Stimulated activated CD8-positive, alpha-beta memory T cell treated with anti-CD3 and anti-CD28 coated beads, Interleukin-4, amount 100 ng/mL, for 1 hour (primary cell): ENCODE measurements at regions not wholly inside any gene's neighbourhood (a gene's known extent, or its start where the extent isn't known, plus 50 kb on each side); places are given as distances from the start of the nearest gene placed in this dataset.

Experiments
- DNase-seq, 2 donors: peaks; one replicate each; pipeline ENCODE4 v3.0.0-alpha.2; 2020; ENCODE audit warnings: low read depth in 2 of 2, low spot score in 1 of 2

DNA sequence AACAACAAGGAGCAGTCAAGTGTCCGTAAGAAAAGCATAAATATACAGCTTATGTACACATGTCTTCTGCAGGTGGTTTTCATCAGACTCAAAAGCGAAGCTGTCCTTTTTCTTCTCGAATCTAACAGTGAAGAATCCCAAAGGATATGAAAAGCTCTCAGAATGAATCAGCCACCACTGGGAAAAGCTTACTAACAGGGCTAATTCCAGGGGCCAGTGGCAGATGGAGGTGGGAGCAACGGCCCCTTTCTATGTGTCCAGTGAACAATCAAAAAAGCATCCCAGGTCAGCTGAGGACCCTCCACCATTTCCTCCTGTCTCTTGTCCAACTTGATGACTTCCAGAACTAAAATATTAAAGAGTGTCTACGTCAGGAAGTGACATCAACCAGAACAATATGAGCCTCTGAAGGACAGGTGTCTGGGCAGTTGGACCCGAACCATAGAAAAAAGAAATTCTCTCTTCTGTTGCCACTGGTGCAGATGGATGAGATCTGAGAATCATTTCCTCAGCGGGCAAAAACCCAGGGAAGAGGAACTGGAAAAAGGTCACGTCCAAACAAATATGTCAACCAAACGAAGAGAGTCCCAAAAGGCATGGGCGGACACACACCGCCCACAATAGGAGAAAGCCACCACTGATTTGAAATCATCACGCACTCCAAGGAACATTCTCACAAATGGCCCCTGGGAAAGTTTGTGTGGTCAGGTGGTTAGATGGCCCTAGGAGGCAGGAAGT lies 70.4 kb upstream of the TIAM1 start:
- no peak for DNase-seq

DNA sequence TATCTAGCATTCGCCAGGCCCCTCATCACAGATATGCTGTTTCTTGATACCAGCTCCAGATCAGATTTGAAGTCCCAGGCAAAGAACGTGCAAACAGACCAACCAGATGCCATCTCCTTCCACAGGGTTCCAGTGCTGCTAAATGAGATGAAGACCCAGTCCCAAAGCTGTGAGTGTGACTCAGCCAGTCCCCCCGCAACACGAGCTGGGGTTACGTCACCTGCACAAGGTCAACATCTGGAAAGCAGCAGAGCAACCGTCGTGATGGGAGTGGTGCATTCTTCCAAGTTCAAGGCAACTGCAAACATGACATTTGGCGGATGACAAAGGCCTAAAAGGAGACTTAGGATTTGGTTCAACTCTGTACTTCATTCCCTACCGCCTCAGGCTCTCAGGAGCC lies 69.6 kb upstream of the TIAM1 start:
- no peak for DNase-seq

DNA sequence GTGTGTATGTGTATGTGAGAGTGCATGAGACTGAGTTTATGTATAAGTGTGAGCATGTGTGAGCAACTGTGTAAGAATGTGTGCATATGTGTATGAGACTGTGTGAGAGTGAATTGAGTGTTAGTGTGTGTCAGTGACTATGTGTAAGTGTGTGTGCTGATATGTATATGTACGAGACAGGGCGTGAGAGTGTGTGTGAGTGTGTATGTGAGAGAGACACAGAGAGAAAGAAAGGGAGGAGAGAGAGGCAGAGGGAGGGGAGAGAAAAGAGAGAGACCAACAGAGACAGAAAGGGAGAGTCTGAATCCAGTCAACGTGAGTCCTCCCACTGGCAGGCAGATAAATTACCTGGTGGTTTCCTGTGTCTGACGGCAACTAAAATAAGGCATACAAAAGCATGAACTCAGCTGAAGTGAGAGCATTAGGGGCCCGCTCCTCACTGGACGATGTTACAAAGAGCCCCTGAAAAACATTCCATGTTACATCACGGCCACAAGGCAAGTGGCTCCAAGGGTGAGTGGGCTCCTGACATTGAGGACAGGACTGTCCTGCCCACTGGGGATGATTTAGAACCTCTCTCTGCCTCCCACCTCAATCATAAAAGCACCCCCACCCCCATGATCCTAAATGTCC lies 66.6 kb upstream of the TIAM1 start:
- DNase-seq, result no peak

DNA sequence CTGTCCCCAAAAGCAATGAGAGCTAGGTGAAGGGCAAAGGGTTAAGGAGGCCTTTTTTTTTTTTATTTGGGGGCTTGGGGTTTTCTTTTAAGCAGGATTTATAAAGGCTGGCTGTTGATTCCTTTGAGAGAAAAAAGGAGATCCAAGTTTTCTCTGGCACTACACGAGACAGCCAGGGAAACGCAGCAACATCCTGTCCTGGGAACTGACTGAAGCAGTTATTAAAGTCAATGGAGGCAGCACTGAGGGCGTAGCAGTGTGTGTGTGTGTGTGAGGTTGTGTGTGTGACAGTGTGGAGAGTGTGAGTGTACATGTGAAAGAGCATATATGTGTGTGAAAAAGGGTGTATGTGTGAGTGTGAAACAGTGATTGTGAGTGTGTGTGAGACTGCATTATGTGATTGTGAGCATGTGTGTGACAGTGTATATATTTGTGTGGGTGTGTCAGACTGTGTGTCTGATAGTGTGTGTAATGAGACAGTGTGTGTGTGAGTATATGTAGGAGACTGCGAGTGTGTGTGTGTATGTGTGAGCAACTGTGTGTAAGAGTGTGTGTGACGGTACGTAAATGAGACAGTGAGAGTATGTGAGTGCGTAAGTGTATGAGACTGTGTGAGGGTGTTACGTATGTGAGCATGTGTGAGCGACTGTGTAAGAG lies 65.9 kb upstream of the TIAM1 start:
- no peak for DNase-seq

DNA sequence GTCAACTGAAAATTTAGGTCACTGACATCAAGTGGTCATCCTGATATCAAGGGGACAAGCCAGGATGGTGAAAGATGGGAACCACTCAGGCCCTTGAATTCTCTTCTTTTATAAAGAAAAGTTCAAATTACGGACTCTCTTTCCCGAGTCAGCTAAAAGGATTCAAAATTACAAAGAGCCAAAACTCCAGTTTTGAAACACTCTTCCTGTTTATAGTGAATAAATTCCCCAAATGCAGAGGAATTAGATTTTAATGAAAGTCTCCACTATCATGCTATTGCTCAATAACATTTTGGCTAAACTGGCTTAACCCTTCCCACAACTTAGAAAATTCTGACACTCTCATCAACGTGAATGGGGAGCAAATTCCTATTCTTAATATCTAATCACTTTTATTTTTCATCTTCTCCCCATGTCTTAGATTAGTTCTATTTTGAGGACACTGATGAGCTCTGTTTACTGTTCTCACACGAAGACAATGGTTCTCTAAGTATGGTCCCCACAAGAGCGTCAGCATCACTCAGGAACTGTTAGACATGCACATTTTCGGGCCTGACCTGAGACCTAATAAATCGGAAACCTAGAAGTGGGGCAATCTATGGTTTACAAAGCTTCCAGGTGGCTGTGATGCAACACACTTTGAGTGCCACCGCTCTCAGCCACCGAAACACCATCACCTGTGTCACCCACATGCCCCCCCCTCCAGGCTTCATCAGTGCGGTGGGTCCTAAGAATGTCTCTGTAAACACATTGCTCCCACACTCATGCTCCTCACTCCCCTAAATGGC lies 64.4 kb upstream of the TIAM1 start:
- DNase-seq, result no peak

DNA sequence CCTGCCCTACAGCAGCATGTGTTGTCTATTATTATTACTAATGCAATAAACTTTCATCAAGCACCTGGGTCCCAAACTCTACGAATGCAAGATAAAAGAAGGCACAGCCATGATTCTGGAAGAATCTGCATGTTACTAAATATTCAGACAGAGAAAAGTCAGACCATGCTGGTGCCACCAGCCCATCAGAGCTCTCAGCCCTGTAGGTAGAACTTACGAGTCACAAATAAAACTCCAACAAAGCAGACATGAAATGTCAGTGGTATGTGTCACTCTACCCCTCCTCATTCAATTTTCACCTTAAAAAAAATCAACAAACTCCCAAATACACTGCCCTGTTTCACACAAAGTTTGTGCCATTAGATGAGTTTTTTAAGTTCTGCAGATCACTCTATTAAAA lies 62.4 kb upstream of the TIAM1 start:
- DNase-seq, result no peak

DNA sequence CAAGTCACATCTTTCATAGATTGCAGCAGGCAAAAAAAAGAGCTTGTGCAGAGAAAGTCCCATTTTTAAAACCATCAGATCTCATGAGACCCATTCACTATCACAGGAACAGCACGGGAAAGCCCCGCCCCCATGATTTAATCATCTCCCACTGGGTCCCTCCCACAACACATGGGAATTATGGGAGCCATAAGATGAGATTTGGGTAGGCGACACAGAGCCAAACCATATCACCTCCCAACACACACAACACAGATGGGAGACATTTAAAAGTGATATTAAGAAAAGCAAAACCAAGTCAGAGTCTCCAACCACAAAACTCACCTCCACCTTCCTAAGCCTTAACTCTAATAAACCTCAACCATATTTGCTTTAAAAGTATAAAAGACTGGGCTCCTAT lies 61.5 kb upstream of the TIAM1 start:
- no peak for DNase-seq

DNA sequence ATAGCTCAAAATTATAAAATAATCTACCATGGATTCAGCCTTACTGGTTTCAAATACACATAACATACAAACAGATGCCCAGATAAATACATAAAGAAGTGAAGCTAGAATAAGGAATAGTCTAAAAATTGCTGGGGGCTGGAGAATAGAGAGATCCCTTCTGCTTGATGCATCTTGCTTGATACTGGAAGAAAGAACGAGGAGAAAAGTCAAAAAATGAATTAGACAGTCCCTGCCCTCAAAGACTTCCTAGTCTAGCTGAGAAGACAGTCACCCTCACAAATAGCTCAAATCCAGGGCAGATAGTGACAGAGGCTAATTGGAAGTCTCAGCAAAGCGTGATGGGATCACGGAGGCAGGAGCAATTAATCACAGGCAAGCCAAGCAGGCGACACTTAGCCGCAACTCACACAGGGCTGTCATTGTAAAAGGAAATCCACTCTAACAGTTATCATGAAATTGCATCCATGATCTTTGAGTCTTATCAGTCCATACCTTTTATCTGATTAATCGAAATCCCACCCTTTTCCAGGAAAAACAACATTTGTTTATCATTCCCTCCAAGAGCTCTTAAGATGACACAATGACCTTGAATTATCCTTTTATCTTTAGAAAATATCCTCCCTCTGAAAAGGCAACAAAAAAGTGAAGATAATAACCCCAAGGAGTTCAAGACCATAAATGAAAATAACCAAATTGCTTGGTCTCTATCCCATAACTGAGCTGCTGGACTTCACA lies 59.7 kb upstream of the TIAM1 start:
- no peak for DNase-seq

DNA sequence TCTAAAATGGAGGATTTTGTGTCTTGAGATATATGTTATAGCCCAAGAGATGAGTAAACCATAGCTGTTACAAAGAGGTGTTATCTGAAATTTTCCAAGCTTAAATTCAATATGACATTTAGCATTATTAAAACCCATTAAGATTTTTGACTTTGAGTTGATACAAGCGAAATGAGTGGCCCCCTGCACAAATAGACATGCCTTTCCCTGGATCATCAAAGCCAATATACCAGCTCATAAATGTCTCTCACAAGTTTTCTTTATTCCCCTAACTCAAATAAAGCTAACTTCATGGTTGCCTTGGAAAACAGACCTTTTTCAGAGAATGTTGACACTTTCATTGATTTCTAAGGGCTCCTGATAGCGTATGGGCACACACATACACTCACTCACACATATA lies 55.5 kb upstream of the TIAM1 start:
- no peak for DNase-seq

DNA sequence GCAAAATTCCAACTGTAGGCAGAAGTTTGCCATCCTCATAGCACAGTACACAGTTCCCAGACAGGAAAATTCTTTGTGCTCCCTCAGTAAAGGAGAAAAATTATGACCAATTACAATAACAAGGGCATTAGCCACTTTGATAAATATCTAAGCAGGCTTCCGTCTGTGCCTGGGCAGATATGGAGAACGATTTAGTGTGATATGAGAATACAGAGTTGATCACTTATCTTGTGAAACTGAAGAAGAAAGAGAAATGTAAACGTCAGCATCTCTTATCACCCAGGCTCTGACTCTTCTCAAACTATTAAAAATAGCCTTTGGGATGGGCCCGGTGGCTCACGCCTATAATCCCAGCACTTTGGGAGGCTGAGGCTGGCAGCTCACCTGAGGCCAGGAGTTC lies 54.5 kb upstream of the TIAM1 start:
- DNase-seq, result no peak

DNA sequence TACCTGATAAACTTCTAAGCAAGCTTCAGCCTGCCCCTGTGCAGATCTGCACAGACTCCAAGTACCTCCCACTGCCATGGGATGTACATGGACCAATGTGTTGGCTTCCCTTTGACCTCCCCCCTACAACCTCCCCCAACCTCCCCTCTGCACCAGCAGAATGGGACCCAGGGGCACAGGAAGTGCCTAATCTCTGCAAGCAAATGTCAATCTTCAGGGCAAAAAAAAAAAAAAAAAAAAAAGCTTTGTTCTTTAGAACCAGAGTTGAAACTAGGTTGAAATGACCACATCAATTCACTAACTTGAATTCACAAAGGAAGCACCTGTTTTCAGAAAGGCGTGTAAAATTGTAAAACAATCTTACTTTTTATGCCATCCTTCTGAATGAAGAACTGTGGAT lies 53.9 kb upstream of the TIAM1 start:
- peak in 1 of 2 donors; percentile 11 for DNase-seq

DNA sequence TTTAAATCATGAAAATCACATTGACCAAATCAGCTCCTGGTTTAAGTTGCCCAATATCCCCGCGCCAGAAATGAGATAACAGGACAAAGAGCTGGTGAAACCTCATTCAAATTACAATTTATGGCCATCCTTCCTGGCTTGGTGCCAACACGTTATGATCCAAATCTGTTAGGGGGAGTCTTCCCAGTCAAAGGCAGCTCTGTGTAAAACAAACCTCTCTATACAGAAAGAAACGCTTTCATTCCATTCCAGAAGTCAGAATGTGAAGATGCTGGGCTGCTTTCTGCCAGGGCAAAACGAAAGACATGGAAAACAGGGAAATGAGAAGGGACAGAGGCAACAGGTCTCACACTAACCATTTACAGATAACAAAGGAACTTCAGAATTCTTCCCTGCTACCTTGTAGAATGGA lies 53.5 kb upstream of the TIAM1 start:
- DNase-seq, result no peak

DNA sequence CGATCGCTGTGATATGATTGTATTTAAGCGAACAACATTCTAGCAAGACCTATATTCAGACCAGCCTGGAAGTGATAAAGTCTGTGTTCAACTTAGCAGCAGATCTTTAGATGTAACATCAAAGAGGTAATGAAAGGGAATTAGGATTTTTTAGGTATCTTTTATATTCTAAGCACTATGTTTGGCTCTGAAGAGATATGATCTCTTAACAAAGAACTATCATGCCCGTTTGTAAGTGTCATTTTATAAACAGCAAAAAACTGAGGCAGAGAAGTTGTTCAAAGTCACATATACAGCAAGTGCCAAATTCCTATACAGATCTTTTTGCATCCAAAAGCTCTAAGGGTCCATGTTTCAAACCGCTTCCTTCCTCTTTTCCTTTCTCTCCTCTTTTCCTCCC lies 53.0 kb upstream of the TIAM1 start:
- DNase-seq, result no peak

DNA sequence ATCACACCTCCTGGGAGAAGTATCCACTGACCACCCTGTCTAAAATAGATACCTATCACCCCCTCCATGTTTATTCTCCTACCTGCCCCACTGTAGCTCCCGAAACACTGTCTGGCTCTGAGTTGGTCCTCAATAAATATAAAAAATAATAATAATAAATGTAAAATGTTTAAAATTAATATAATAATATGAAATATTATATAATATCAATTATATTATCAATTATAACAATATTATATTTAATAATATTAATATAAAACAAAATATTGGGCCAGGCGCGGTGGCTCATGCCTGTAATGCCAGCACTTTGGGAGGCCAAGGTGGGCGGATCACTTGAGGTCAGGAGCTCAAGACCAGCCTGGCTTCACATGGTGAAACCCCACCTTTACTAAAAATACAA lies 52.3 kb upstream of the TIAM1 start:
- DNase-seq, result no peak

DNA sequence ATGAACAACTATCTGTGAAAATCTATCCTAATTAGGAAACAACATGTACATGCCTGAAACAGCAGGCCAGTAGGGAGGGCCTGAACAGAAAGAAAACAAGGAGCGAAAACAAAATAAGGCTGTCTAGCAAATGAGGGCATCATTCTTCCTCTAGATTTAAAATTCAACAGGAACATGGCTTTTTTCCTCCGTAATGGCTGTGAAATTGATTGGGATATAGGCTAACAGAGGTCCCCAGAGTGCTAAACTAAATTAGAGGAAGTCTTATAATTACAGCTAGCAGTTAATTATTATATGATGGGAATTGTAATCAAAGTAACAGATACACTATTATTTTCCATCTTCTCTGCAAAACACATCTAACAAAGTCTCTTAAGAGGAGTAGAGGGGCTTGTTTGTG lies 51.7 kb upstream of the TIAM1 start:
- DNase-seq, result no peak

DNA sequence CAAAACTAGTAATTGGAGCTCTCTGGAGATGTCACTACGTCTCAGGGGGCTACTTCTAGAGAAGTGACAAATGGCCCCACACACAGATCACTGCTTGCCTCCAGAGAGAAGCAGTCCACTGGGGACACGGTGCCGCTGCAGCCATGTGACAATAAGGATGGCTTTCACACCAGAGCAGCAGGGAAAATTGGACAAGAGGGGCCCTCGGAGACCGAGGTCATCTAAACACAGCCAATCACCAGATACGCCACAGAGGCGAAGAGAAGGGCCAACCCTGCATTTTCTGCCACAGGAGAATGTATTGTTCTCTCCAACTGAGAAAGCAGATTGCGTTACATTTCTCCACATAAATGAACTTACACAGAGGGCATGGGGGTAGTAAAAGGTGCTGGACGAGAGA lies 51.2 kb upstream of the TIAM1 start:
- no peak for DNase-seq

DNA sequence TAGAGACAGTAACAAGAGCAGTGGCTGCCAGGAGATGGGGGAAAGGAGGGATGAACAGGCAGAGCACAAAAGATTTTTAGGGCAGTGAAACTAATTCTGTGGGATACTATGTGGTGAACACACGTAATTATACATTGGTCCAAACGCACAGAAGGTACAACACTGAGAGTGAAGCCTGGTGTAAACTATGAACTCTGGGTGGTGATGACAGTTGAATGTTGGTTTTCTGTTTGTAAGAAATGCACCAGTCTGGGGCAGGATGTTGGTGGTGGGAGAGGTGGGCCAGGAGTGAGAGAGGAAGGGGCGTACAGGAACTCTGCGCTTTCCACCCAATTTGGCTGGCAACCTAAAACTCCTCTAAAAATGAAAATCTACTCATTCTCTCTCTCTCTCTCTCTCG lies 50.2 kb upstream of the TIAM1 start:
- DNase-seq, result no peak
